KMS-11 (cell line): ENCODE measurements at regions not wholly inside any gene's neighbourhood (a gene's known extent, or its start where the extent isn't known, plus 50 kb on each side); places are given as distances from the start of the nearest gene placed in this dataset.

Source experiments
- H2AFZ ChIP-seq: fragments of 200-600 bp; sonication (generic); 2 replicates; pipeline ENCODE4 v1.6.1; 2016; ENCODE audit warnings: antibody characterized with exemption, mixed run types, low read depth
- H3K27ac ChIP-seq: fragments of 200-600 bp; sonication (generic); 2 replicates; pipeline ENCODE4 v1.6.1; 2016; ENCODE audit warnings: mild to moderate bottlenecking, mixed run types
- H3K27me3 ChIP-seq: fragments of 200-600 bp; sonication (generic); 2 replicates; pipeline ENCODE4 v1.6.1; 2017; ENCODE audit warnings: mild to moderate bottlenecking, low read depth, mixed run types, moderate library complexity; ENCODE audit not compliant: insufficient read depth
- H3K36me3 ChIP-seq: fragments of 200-600 bp; sonication (generic); 2 replicates; pipeline ENCODE4 v1.6.1; 2017; ENCODE audit warnings: mild to moderate bottlenecking, mixed run types; ENCODE audit not compliant: insufficient read depth
- H3K4me1 ChIP-seq: fragments of 200-600 bp; sonication (generic); 2 replicates; pipeline ENCODE4 v1.6.1; 2016; ENCODE audit warnings: mild to moderate bottlenecking, low read depth, mixed run types; ENCODE audit not compliant: poor library complexity, severe bottlenecking
- H3K4me2 ChIP-seq: fragments of 200-600 bp; sonication (generic); 2 replicates; pipeline ENCODE4 v1.7.0; 2016; ENCODE audit warnings: mild to moderate bottlenecking, mixed run types
- H3K4me3 ChIP-seq: fragments of 200-600 bp; sonication (generic); IDR thresholded peaks from 2 replicates; pipeline ENCODE4 v1.6.1; 2017; ENCODE audit warnings: low read depth, low read length, mixed read lengths; ENCODE audit not compliant: insufficient read depth
- H3K79me2 ChIP-seq: fragments of 200-600 bp; sonication (generic); 2 replicates; pipeline ENCODE4 v1.6.1; 2016; ENCODE audit warnings: low read depth, mixed run types; ENCODE audit not compliant: insufficient read depth
- H3K9ac ChIP-seq: fragments of 200-600 bp; sonication (generic); 2 replicates; pipeline ENCODE4 v1.6.1; 2016; ENCODE audit warnings: mild to moderate bottlenecking, mixed run types
- H4K20me1 ChIP-seq: fragments of 200-600 bp; sonication (generic); 2 replicates; pipeline ENCODE4 v1.6.1; 2016; ENCODE audit warnings: mild to moderate bottlenecking, mixed run types; ENCODE audit not compliant: insufficient read depth
- CTCF ChIP-seq: fragments of 200-600 bp; sonication (generic); conservative IDR thresholded peaks from 2 replicates; pipeline ENCODE4 v1.6.1; 2017; ENCODE audit warnings: low read depth, mild to moderate bottlenecking, antibody characterized with exemption, low read length, moderate library complexity, mixed read lengths

- Histone ChIP-seq H3K79me2 (no peaks in the 10 kb centered on the region), H3K27ac (no peak overlapping the region), H3K27me3 (no peaks in the 10 kb centered on the region), H3K4me1 (no peaks in the 10 kb centered on the region), H3K4me3 (no peak overlapping the region), H2AFZ (no peak overlapping the region), H3K9ac (no peak overlapping the region), H3K4me2 (no peak overlapping the region), H4K20me1 (no peaks in the 10 kb centered on the region), H3K36me3 (no peaks in the 10 kb centered on the region)
- TF ChIP-seq CTCF: no peak
These were observed 129.2 kb downstream of the NUF2 start for GRCh38 chr1:163450986-163451385.

- no peak for TF ChIP-seq CTCF
- H2AFZ ChIP-seq: no peak overlapping the region
- H3K9ac ChIP-seq: no peak overlapping the region
- no peak overlapping the region for H3K4me2 ChIP-seq
- no peaks in the 10 kb centered on the region for H3K79me2 ChIP-seq
- no peaks in the 10 kb centered on the region for H4K20me1 ChIP-seq
- no peaks in the 10 kb centered on the region for H3K27me3 ChIP-seq
- H3K4me3 ChIP-seq: no peak overlapping the region
- no peaks in the 10 kb centered on the region for H3K4me1 ChIP-seq
- no peak overlapping the region for H3K27ac ChIP-seq
- no peaks in the 10 kb centered on the region for H3K36me3 ChIP-seq
These were observed 137.8 kb downstream of the NUF2 start for GRCh38 chr1:163459539-163459938.

- H3K79me2 ChIP-seq: no peaks in the 10 kb centered on the region
- no peak overlapping the region for H3K9ac ChIP-seq
- no peaks in the 10 kb centered on the region for H3K4me1 ChIP-seq
- H4K20me1 ChIP-seq: no peaks in the 10 kb centered on the region
- H2AFZ ChIP-seq: no peak overlapping the region
- no peak overlapping the region for H3K4me3 ChIP-seq
- no peaks in the 10 kb centered on the region for H3K27me3 ChIP-seq
- no peak overlapping the region for H3K27ac ChIP-seq
- H3K4me2 ChIP-seq: no peak overlapping the region
- TF ChIP-seq CTCF: no peak
- H3K36me3 ChIP-seq: no peaks in the 10 kb centered on the region
These were observed 145.5 kb downstream of the NUF2 start for GRCh38 chr1:163467289-163467688.

GRCh38 chr1:163471779-163472650, 150.3 kb downstream of the NUF2 start:
- H3K4me3 ChIP-seq: no peak overlapping the region
- no peaks in the 10 kb centered on the region for H4K20me1 ChIP-seq
- TF ChIP-seq CTCF: no peak
- H3K4me2 ChIP-seq: no peak overlapping the region
- no peaks in the 10 kb centered on the region for H3K36me3 ChIP-seq
- H3K27ac ChIP-seq: no peak overlapping the region
- H3K27me3 ChIP-seq: no peaks in the 10 kb centered on the region
- H3K79me2 ChIP-seq: no peaks in the 10 kb centered on the region
- no peak overlapping the region for H2AFZ ChIP-seq
- no peaks in the 10 kb centered on the region for H3K4me1 ChIP-seq
- no peak overlapping the region for H3K9ac ChIP-seq
